H1 (cell line): ENCODE measurements at regions not wholly inside any gene's neighbourhood (a gene's known extent, or its start where the extent isn't known, plus 50 kb on each side); places are given as distances from the start of the nearest gene placed in this dataset.

Experiments used
- SIX5 ChIP-seq: IDR thresholded peaks from 2 replicates; pipeline ENCODE4 v1.6.1; 2011; ENCODE audit warnings: mild to moderate bottlenecking, low read depth, low read length
- TEAD4 ChIP-seq: IDR thresholded peaks from 2 replicates; pipeline ENCODE4 v1.6.1; 2012; ENCODE audit warnings: low read depth, low read length, inconsistent platforms, mixed read lengths

DNA sequence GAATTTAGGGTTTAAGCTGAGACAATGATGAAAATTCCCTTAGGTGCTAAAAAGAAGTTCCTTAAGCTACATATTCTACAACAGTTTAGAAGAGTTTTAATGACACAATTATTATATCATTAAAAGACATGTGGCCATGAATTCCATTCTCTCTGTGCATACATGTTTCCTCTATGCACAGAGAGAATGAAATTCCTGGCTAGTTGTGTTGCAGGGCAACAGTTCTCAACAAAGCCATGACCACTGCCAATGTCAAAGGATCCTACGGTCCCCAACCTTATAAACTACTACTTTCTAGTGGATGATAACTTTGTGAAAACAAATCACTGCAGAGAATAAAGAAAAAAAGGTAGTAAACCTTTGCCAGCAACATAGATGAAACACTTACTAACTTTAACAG is 122.7 kb downstream of the OTOL1 start (continued):
- TF ChIP-seq SIX5, result no peak
- TF ChIP-seq TEAD4, result no peak
- TF ChIP-seq, all 59 proteins: peak for 0
